ENCODE measurements at regions not wholly inside any gene's neighbourhood (a gene's known extent, or its start where the extent isn't known, plus 50 kb on each side); places are given as distances from the start of the nearest gene placed in this dataset.

GRCh38 chr6:134840086-134840867 is 109.6 kb downstream of the ALDH8A1 start:
- peaks cover 24% of the 10 kb centered on the region for H3K27me3 Mint-ChIP-seq
- no peaks in the 10 kb centered on the region for H3K4me1 Mint-ChIP-seq
- no peaks in the 10 kb centered on the region for H3K36me3 Mint-ChIP-seq
- DNase-seq: no peak
- no peak for ATAC-seq
- H3K27ac Mint-ChIP-seq: no peak overlapping the region
- no peak overlapping the region for H3K4me3 Mint-ChIP-seq
- H3K9me3 Mint-ChIP-seq (ENCODE audit: low read depth): no peaks in the 10 kb centered on the region
- CTCF ChIA-PET: interaction anchor here (0.6 kb wide), 1 partner anchor 649 kb away, joined by 3 read pairs; no protein-coding TSS in a partner anchor

GRCh38 chr6:134835993-134836392 is 113.9 kb downstream of the ALDH8A1 start:
- CTCF ChIA-PET: interaction anchor here (1.6 kb wide), 1 partner anchor 105 kb away, joined by 5 read pairs; no protein-coding TSS in a partner anchor
- Mint-ChIP-seq H3K4me1 (no peaks in the 10 kb centered on the region), H3K36me3 (no peaks in the 10 kb centered on the region), H3K27me3 (peaks cover 24% of the 10 kb centered on the region), H3K27ac (no peak overlapping the region), H3K4me3 (no peak overlapping the region), H3K9me3 (ENCODE audit: low read depth) (no peaks in the 10 kb centered on the region)
- ATAC-seq (no peak), DNase-seq (no peak)

GRCh38 chr6:134830940-134831339 is 119.0 kb downstream of the ALDH8A1 start:
- H3K9me3 Mint-ChIP-seq (ENCODE audit: low read depth): no peaks in the 10 kb centered on the region
- DNase-seq (no peak), ATAC-seq (no peak)
- H3K4me3 Mint-ChIP-seq: no peak overlapping the region
- CTCF ChIA-PET: no interaction called here
- no peaks in the 10 kb centered on the region for H3K4me1 Mint-ChIP-seq
- no peaks in the 10 kb centered on the region for H3K36me3 Mint-ChIP-seq
- no peak overlapping the region for H3K27ac Mint-ChIP-seq
- peaks cover 7% of the 10 kb centered on the region for H3K27me3 Mint-ChIP-seq

GRCh38 chr6:134830194-134830593 is 119.7 kb downstream of the ALDH8A1 start:
- CTCF ChIA-PET: interaction anchor here (0.5 kb wide), 1 partner anchor 588 kb away, joined by 3 read pairs; no protein-coding TSS in a partner anchor
- Mint-ChIP-seq H3K27ac (no peak overlapping the region), H3K27me3 (peaks cover 3% of the 10 kb centered on the region), H3K4me1 (no peaks in the 10 kb centered on the region), H3K9me3 (ENCODE audit: low read depth) (peaks cover 1% of the 10 kb centered on the region), H3K4me3 (no peak overlapping the region), H3K36me3 (no peaks in the 10 kb centered on the region)
- DNase-seq (no peak), ATAC-seq (no peak)

GRCh38 chr6:134828641-134829040 is 121.3 kb downstream of the ALDH8A1 start:
- H3K4me1 Mint-ChIP-seq: no peaks in the 10 kb centered on the region
- peaks cover 2% of the 10 kb centered on the region for H3K9me3 Mint-ChIP-seq (ENCODE audit: low read depth)
- CTCF ChIA-PET: no interaction called here
- no peak overlapping the region for H3K27ac Mint-ChIP-seq
- H3K4me3 Mint-ChIP-seq: no peak overlapping the region
- H3K36me3 Mint-ChIP-seq: no peaks in the 10 kb centered on the region
- H3K27me3 Mint-ChIP-seq: peaks cover under 1% of the 10 kb centered on the region
- ATAC-seq: no peak
- DNase-seq: no peak

- Mint-ChIP-seq H3K27me3 (peaks cover 2% of the 10 kb centered on the region), H3K9me3 (ENCODE audit: low read depth) (peaks cover 2% of the 10 kb centered on the region), H3K27ac (no peak overlapping the region), H3K4me3 (no peak overlapping the region), H3K36me3 (no peaks in the 10 kb centered on the region), H3K4me1 (no peaks in the 10 kb centered on the region)
- DNase-seq: no peak
- ATAC-seq: no peak
- CTCF ChIA-PET: interaction anchor here (0.8 kb wide), 1 partner anchor 19 kb away, joined by 3 read pairs; no protein-coding TSS in a partner anchor
Measured at GRCh38 chr6:134826889-134827737, 122.8 kb downstream of the ALDH8A1 start.

- H3K36me3 Mint-ChIP-seq: no peaks in the 10 kb centered on the region
- CTCF ChIA-PET: interaction anchor here (0.7 to 2.5 kb wide), 9 partner anchors 11 to 671 kb away, joined by 3 to 15 read pairs (median 4); no protein-coding TSS in a partner anchor
Measured at GRCh38 chr6:134823710-134824034, 126.2 kb downstream of the ALDH8A1 start.

GRCh38 chr6:134822920-134823709 is 126.8 kb downstream of the ALDH8A1 start:
- no peak overlapping the region for H3K4me3 Mint-ChIP-seq
- H3K4me1 Mint-ChIP-seq: no peaks in the 10 kb centered on the region
- H3K36me3 Mint-ChIP-seq: no peaks in the 10 kb centered on the region
- H3K9me3 Mint-ChIP-seq (ENCODE audit: low read depth): peaks cover 2% of the 10 kb centered on the region
- DNase-seq (peak; percentile 51), ATAC-seq (peak; percentile 68)
- H3K27me3 Mint-ChIP-seq: peaks cover 10% of the 10 kb centered on the region
- H3K27ac Mint-ChIP-seq: no peak overlapping the region
- CTCF ChIA-PET: interaction anchor here (0.7 to 2.6 kb wide), 15 partner anchors 11 to 701 kb away, joined by 3 to 15 read pairs (median 4); no protein-coding TSS in a partner anchor

More at GRCh38 chr6:134823710-134824034, 126.2 kb downstream of the ALDH8A1 start:
- DNase-seq (no peak), ATAC-seq (no peak)
- Mint-ChIP-seq H3K9me3 (ENCODE audit: low read depth) (peaks cover 2% of the 10 kb centered on the region), H3K4me1 (no peaks in the 10 kb centered on the region), H3K27me3 (peaks cover 10% of the 10 kb centered on the region), H3K27ac (no peak overlapping the region), H3K4me3 (no peak overlapping the region)

- Mint-ChIP-seq H3K36me3 (no peaks in the 10 kb centered on the region), H3K4me3 (no peak overlapping the region), H3K27ac (no peak overlapping the region), H3K9me3 (ENCODE audit: low read depth) (peaks cover 2% of the 10 kb centered on the region), H3K4me1 (no peaks in the 10 kb centered on the region), H3K27me3 (peaks cover 10% of the 10 kb centered on the region)
- CTCF ChIA-PET: interaction anchor here (0.8 to 2.6 kb wide), 9 partner anchors 10 to 701 kb away, joined by 3 to 15 read pairs (median 5); no protein-coding TSS in a partner anchor
- DNase-seq (no peak), ATAC-seq (no peak)
Measured at GRCh38 chr6:134821928-134822864, 127.7 kb downstream of the ALDH8A1 start.

GRCh38 chr6:134821397-134821796 is 128.5 kb downstream of the ALDH8A1 start:
- Mint-ChIP-seq H3K27ac (no peak overlapping the region), H3K27me3 (peaks cover 10% of the 10 kb centered on the region), H3K4me1 (no peaks in the 10 kb centered on the region), H3K4me3 (no peak overlapping the region), H3K36me3 (no peaks in the 10 kb centered on the region), H3K9me3 (ENCODE audit: low read depth) (peaks cover 2% of the 10 kb centered on the region)
- CTCF ChIA-PET: interaction anchor here (1.2 to 2.6 kb wide), 2 partner anchors 647 to 697 kb away, joined by 3 to 8 read pairs; no protein-coding TSS in a partner anchor
- ATAC-seq: no peak
- DNase-seq: no peak

- H3K9me3 Mint-ChIP-seq (ENCODE audit: low read depth): peaks cover under 1% of the 10 kb centered on the region
- H3K27ac Mint-ChIP-seq: no peak overlapping the region
- DNase-seq (no peak), ATAC-seq (no peak)
- H3K27me3 Mint-ChIP-seq: peaks cover 10% of the 10 kb centered on the region
- H3K4me3 Mint-ChIP-seq: no peak overlapping the region
- H3K4me1 Mint-ChIP-seq: no peaks in the 10 kb centered on the region
- CTCF ChIA-PET: interaction anchor here (1.2 kb wide), 2 partner anchors 121 to 646 kb away, joined by 3 read pairs; no protein-coding TSS in a partner anchor
- no peaks in the 10 kb centered on the region for H3K36me3 Mint-ChIP-seq
Measured at GRCh38 chr6:134819863-134820800, 129.8 kb downstream of the ALDH8A1 start.

Data from activated CD8-positive, alpha-beta memory T cell treated with anti-CD3 and anti-CD28 coated beads, Interleukin-2, amount 10 ng/mL, durations not matched to agents 7 days and 5 days (primary cell).